Lung (tissue), 11 donors: ENCODE measurements at regions not wholly inside any gene's neighbourhood (a gene's known extent, or its start where the extent isn't known, plus 50 kb on each side); places are given as distances from the start of the nearest gene placed in this dataset.

Experiments
- ATAC-seq: fragments of 200-7000 bp; cut with Tn5 transposase; one replicate; pipeline ENCODE4 v1.9.1; 2020; ENCODE audit warnings: moderate number of reproducible peaks; ENCODE audit not compliant: insufficient read depth, low FRiP score
- DNase-seq, 3 donors: peaks; one replicate each; pipeline ENCODE4 v3.0.0-alpha.2; 2013 to 2017
- H3K27ac ChIP-seq, 2 donors: one replicate each; pipeline ENCODE4 v1.5.1; 2013; ENCODE audit warnings: mild to moderate bottlenecking in 2 of 2, moderate library complexity in 2 of 2, control low read depth in 1 of 2, inconsistent platforms in 1 of 2, low read depth in 1 of 2, low read length in 1 of 2
- H3K27me3 ChIP-seq, 3 donors: one replicate each; pipeline ENCODE4 v1.5.1; 2013; ENCODE audit warnings: low read length in 2 of 3; ENCODE audit not compliant: control insufficient read depth in 3 of 3, insufficient read depth in 3 of 3
- H3K36me3 ChIP-seq, 4 donors: one replicate each; pipeline ENCODE4 v1.5.1; 2013; ENCODE audit warnings: low read length in 4 of 4, mild to moderate bottlenecking in 1 of 4, moderate library complexity in 1 of 4; ENCODE audit not compliant: control insufficient read depth in 4 of 4, insufficient read depth in 4 of 4
- H3K4me1 ChIP-seq, 5 donors: one replicate each; pipeline ENCODE4 v1.5.1; 2013; ENCODE audit warnings: low read length in 5 of 5, mild to moderate bottlenecking in 2 of 5, moderate library complexity in 1 of 5; ENCODE audit not compliant: control insufficient read depth in 5 of 5, insufficient read depth in 5 of 5
- H3K4me3 ChIP-seq: one replicate; pipeline ENCODE4 v1.5.1; 2013; ENCODE audit warnings: mild to moderate bottlenecking, control low read depth, moderate library complexity
- H3K9ac ChIP-seq, 2 donors: one replicate each; pipeline ENCODE4 v1.5.1; 2013; ENCODE audit warnings: low read length in 2 of 2, control low read depth in 1 of 2; ENCODE audit not compliant: insufficient read depth in 1 of 2
- H3K9me3 ChIP-seq, 4 donors: one replicate each; pipeline ENCODE4 v1.5.1; 2013; ENCODE audit warnings: low read length in 3 of 4, mild to moderate bottlenecking in 1 of 4, moderate library complexity in 1 of 4; ENCODE audit not compliant: control insufficient read depth in 4 of 4, insufficient read depth in 3 of 4
- CTCF ChIP-seq: IDR thresholded peaks from 2 replicates; pipeline ENCODE4 v1.5.1; 2012; ENCODE audit warnings: mild to moderate bottlenecking; ENCODE audit errors: control extremely low read depth, extremely low read depth
- WGBS, 2 donors: extraction: QIAGEN DNeasy Blood & Tissue Kit; methylation state at CpG; one replicate each; pipeline ENCODE4 v1.1.7; 2013; 5-methylcytosine and 5-hydroxymethylcytosine counted together
- donor health status: control.
- donor health status: control.
- donor health status: Bipolar disorder and iron deficiency.
- donor health status: healthy.
- donor health status: DM: yes; HTN: yes; CAD: no.

DNA sequence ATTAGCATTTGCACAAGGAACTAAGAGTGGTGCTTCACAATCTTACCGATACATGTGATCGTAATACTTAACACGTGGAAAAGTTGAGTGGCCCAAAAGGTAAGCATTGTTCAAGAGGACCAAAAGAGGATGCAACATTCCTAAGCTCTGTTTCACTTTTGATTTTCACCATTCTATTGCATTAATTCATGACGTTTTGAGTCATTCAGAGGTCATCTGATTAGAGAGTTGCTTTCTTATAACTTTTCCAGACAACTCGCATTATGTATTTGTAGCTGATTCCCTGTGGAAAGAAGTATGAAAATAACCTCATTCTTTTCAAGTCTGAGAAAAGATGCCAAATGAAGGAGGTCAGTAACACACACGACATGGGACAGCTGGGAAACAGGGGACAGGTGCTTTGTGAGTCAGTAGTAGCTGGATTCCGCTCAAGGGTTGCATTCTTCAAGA is 344.4 kb downstream of the RND3 start:
- no peaks in the 10 kb centered on the region for H3K4me1 ChIP-seq
- peaks cover 0 to 10% (median 2%) of the 10 kb centered on the region in 4 donors for H3K9me3 ChIP-seq
- 65 to 72% methylated on average over 7 of the region's 7 CpGs for WGBS, 2 donors
- no peak overlapping the region for H3K4me3 ChIP-seq
- ATAC-seq: peak; percentile 76
- no peak for TF ChIP-seq CTCF
- DNase-seq: no peak
- H3K27ac ChIP-seq: no peak overlapping the region
- H3K27me3 ChIP-seq: no peaks in the 10 kb centered on the region
- no peaks in the 10 kb centered on the region for H3K36me3 ChIP-seq
- no peak overlapping the region for H3K9ac ChIP-seq

- no peaks in the 10 kb centered on the region for H3K27me3 ChIP-seq
- H3K9me3 ChIP-seq: peaks cover 0 to 10% (median under 1%) of the 10 kb centered on the region in 4 donors
- WGBS, 2 donors: 96 to 99% methylated on average over 1 of the region's 1 CpG
- H3K9ac ChIP-seq: no peak overlapping the region
- no peak for TF ChIP-seq CTCF
- no peaks in the 10 kb centered on the region for H3K36me3 ChIP-seq
- no peak overlapping the region for H3K4me3 ChIP-seq
- no peak for ATAC-seq
- no peak overlapping the region for H3K27ac ChIP-seq
- no peaks in the 10 kb centered on the region for H3K4me1 ChIP-seq
- no peak for DNase-seq
Observed at GRCh38 chr2:150142561-150142960, 344.9 kb downstream of the RND3 start.

DNA sequence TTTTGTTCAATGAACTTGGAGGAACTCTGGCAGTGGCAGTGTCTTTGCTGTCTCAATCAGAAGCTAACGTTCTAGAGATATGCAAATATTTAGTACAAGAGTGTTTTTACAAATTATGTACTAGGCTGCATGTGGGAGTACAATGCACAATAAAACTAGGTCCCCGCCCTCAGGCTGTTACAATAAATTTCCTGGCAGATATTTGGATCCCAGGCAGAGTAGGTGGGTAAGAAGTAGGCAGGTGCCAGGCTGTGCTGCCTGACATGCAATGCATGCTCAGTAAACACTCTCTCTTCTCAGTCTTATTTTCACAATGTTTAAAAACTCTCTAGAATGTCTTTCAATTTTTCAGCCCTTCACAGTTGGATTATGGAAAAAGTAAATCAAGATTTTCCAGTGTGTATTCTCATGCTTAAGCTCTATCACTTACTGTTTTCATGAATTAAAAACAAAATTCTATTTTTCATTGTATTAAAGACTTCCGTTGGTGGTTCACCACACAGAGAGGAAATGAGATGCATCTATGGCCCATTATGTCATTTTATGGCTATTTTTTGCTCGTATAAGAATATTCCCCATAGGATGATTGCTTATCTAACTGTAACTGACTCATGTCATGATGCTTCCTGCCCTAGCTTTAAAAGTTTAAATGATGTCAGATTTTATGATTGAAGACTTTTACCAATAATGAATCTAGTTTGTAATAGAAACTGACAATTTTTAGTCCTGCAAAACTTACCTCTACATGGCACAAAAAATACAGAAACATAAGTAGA is 346.1 kb downstream of the RND3 start:
- DNase-seq (no peak), ATAC-seq (no peak)
- no peaks in the 10 kb centered on the region for H3K4me1 ChIP-seq
- H3K27ac ChIP-seq: no peak overlapping the region
- no peaks in the 10 kb centered on the region for H3K27me3 ChIP-seq
- no peak overlapping the region for H3K4me3 ChIP-seq
- 33 to 36% methylated on average over 4 of the region's 4 CpGs for WGBS, 2 donors
- no peak for TF ChIP-seq CTCF
- no peak overlapping the region for H3K9ac ChIP-seq
- H3K36me3 ChIP-seq: no peaks in the 10 kb centered on the region
- peaks cover 0 to 3% (median 0%) of the 10 kb centered on the region in 4 donors for H3K9me3 ChIP-seq
